ENCODE measurements at regions not wholly inside any gene's neighbourhood (a gene's known extent, or its start where the extent isn't known, plus 50 kb on each side); places are given as distances from the start of the nearest gene placed in this dataset.

- DNase-seq = no peak
- no peak overlapping the region for H3K27ac ChIP-seq
- H3K36me3 ChIP-seq = no peaks in the 10 kb centered on the region
- H3K4me1 ChIP-seq (ENCODE audit: insufficient read depth) = peaks cover 3% of the 10 kb centered on the region
- intact Hi-C loops (cut with DNase I) = no loop called here
- no peak overlapping the region for H3K4me3 ChIP-seq
- H3K9me3 ChIP-seq = no peaks in the 10 kb centered on the region
- 89 to 100% (median 96%) methylated on average over 2 of the region's 2 CpGs for WGBS, 3 donors
- H3K27me3 ChIP-seq = no peaks in the 10 kb centered on the region
- TF ChIP-seq CTCF (IDR thresholded peaks at IDR 0.05) (no peak), POLR2A (IDR thresholded peaks at IDR 0.05) (no peak), EP300 (IDR thresholded peaks at IDR 0.05) (no peak)
Measured at GRCh38 chr12:30537228-30537627, 158.4 kb downstream of the IPO8 start.

DNA sequence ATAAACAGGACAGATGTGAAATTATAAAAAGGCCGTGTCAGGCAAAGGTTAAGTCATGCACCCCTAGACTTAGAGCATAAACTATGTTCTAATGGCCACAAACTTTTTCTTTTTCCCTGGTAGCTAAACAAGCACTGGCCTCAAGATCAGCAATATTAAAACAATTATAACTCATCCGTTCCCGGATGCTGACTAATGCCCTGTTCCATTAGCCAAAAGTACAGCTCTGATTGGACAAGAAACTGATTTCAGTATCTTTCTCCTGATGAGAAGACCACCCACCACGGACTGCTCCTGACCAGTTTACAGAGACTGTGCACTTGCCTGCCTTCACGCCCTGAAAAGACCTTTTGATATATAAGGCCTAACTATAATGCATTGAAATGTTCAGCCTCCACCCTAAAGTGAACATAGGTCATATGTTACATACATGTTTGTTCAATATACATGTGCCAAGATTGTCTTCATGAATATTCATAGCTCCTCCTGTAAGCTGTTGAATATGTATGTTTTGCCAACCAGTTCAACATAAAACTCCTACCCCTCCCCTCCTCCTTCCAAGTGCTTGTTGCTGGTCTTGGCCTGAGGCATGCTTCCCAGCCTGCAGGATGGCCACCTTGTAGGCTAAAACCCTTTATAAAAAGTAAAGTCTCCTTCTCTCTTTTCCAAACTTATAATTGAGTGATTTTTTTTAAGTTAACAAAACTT lies 162.0 kb downstream of the IPO8 start:
- Histone ChIP-seq H3K9me3 (no peaks in the 10 kb centered on the region), H3K4me1 (ENCODE audit: insufficient read depth) (peaks cover 3% of the 10 kb centered on the region), H3K27me3 (no peaks in the 10 kb centered on the region), H3K36me3 (no peaks in the 10 kb centered on the region), H3K27ac (no peak overlapping the region), H3K4me3 (no peak overlapping the region)
- 14 to 21% (median 21%) methylated on average over 5 of the region's 5 CpGs for WGBS, 3 donors
- no peak for DNase-seq
- TF ChIP-seq POLR2A (IDR thresholded peaks at IDR 0.05) = no peak
- TF ChIP-seq EP300 (IDR thresholded peaks at IDR 0.05) = no peak
- no peak for TF ChIP-seq CTCF (IDR thresholded peaks at IDR 0.05)
- intact Hi-C loops (cut with DNase I) = no loop called here

DNA sequence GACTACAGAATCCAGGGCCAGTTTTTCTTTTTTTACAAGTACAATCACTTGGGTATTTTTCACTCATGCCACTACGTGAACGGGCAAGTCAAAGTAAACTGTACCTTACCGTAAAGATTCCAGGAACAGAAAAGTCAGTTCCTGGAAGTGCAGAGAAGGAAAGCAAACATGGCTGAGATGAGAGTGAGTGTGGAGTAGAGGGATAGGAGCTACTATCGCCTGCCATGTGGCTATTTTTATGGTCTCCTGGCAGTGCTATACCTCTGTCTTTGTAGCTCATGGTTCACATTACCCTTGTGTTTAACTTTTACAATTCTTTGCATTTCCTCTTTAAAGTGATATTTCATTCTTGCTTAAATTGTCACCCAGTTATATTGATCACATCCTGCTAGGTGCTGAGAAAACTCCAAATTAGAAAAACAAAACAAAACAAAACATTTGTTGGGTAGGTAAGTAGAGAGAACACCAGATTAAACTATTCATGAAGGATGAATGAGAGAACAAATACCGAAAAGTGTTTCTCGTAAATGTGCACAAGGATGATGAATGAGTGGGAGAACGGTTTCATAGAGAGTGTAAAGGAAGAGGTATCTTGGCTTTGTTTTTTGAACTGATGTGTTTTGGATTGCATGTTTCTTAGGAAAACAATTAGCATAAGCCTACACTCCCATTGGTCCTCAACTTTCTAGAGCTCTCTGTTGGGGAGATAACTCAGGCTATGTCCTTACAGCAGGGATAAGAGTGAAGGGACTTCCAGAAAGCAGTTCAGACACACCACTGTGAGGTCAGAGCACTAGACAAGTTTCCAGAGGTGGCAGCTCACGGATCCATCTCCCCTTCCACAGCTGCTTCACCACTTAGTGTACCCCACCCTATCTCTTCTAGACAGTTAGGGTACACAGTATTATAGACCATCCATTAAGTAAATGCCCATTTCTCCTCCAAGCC lies 163.7 kb downstream of the IPO8 start:
- no peak for TF ChIP-seq CTCF (IDR thresholded peaks at IDR 0.05)
- no peak for TF ChIP-seq EP300 (IDR thresholded peaks at IDR 0.05)
- no peak for TF ChIP-seq POLR2A (IDR thresholded peaks at IDR 0.05)
- WGBS, 3 donors = 94 to 97% (median 96%) methylated on average over 8 of the region's 8 CpGs
- Histone ChIP-seq H3K9me3 (no peaks in the 10 kb centered on the region), H3K27ac (no peak overlapping the region), H3K27me3 (no peaks in the 10 kb centered on the region), H3K36me3 (no peaks in the 10 kb centered on the region), H3K4me1 (ENCODE audit: insufficient read depth) (peaks cover 3% of the 10 kb centered on the region), H3K4me3 (no peak overlapping the region)
- no peak for DNase-seq
- intact Hi-C loops (cut with DNase I) = no loop called here

GRCh38 chr12:30529489-30530269 lies 166.0 kb downstream of the IPO8 start:
- intact Hi-C loops (cut with DNase I) = loop anchor here in 1 of 4 donors (5.0 kb wide), 1 partner anchor 987 kb away; no protein-coding TSS in a partner anchor
- DNase-seq = no peak
- Histone ChIP-seq H3K27ac (no peak overlapping the region), H3K36me3 (no peaks in the 10 kb centered on the region), H3K4me1 (ENCODE audit: insufficient read depth) (peaks cover 5% of the 10 kb centered on the region), H3K27me3 (no peaks in the 10 kb centered on the region), H3K9me3 (no peaks in the 10 kb centered on the region), H3K4me3 (no peak overlapping the region)
- no peak for TF ChIP-seq EP300 (IDR thresholded peaks at IDR 0.05)
- no peak for TF ChIP-seq POLR2A (IDR thresholded peaks at IDR 0.05)
- no peak for TF ChIP-seq CTCF (IDR thresholded peaks at IDR 0.05)
- 89 to 95% (median 91%) methylated on average over 4 of the region's 4 CpGs for WGBS, 3 donors

Measured in ovary (tissue), 7 donors.